ENCODE measurements at regions not wholly inside any gene's neighbourhood (a gene's known extent, or its start where the extent isn't known, plus 50 kb on each side); places are given as distances from the start of the nearest gene placed in this dataset.

- Mint-ChIP-seq H3K4me1 (no peaks in the 10 kb centered on the region), H3K27me3 (no peaks in the 10 kb centered on the region), H3K27ac (no peak overlapping the region), H3K9me3 (peaks cover 0 to under 1% of the 10 kb centered on the region in 2 donors), H3K4me3 (no peak overlapping the region)
- DNase-seq (no peak), ATAC-seq (no peak)
Measured at GRCh38 chr17:52255347-52255746, 96.8 kb upstream of the CA10 start.

GRCh38 chr17:52244689-52245088, 86.2 kb upstream of the CA10 start:
- no peaks in the 10 kb centered on the region for H3K9me3 Mint-ChIP-seq
- H3K27me3 Mint-ChIP-seq = no peaks in the 10 kb centered on the region
- H3K4me1 Mint-ChIP-seq = no peaks in the 10 kb centered on the region

GRCh38 chr17:52242268-52242667, 83.8 kb upstream of the CA10 start:
- no peak for DNase-seq
- ATAC-seq = no peak
- no peaks in the 10 kb centered on the region for H3K27me3 Mint-ChIP-seq
- no peak overlapping the region for H3K27ac Mint-ChIP-seq
- H3K4me1 Mint-ChIP-seq = no peaks in the 10 kb centered on the region
- H3K9me3 Mint-ChIP-seq = no peaks in the 10 kb centered on the region
- H3K4me3 Mint-ChIP-seq = no peak overlapping the region

More at GRCh38 chr17:52244689-52245088, 86.2 kb upstream of the CA10 start:
- DNase-seq (no peak), ATAC-seq (no peak)
- H3K4me3 Mint-ChIP-seq = no peak overlapping the region
- H3K27ac Mint-ChIP-seq = no peak overlapping the region

GRCh38 chr17:52237151-52237550, 78.6 kb upstream of the CA10 start:
- Mint-ChIP-seq H3K4me1 (no peaks in the 10 kb centered on the region), H3K4me3 (no peak overlapping the region), H3K9me3 (no peaks in the 10 kb centered on the region), H3K27ac (no peak overlapping the region), H3K27me3 (no peaks in the 10 kb centered on the region)
- no peak for DNase-seq
- no peak for ATAC-seq

DNA sequence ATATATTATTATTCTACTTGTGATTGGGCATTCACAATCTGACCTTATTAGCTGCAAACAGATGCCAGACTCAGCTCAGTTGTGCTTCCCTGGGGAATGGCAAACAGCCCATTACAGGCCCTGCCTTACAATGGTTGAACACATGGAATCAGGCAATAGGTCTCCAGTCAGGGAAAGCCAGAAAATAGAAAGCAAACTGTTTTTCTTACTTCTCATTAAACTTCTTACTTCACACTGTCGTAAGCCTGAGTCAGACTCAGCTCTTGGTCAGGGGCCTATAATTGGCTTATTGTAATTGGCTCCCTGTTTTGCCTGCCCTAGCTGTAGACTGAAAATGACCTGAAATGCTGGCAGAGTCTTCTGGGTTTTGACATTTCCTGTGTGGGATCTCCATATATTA, 77.0 kb upstream of the CA10 start:
- Mint-ChIP-seq H3K27ac (no peak overlapping the region), H3K9me3 (no peaks in the 10 kb centered on the region), H3K4me3 (no peak overlapping the region), H3K4me1 (no peaks in the 10 kb centered on the region), H3K27me3 (no peaks in the 10 kb centered on the region)
- no peak for ATAC-seq
- DNase-seq = no peak

DNA sequence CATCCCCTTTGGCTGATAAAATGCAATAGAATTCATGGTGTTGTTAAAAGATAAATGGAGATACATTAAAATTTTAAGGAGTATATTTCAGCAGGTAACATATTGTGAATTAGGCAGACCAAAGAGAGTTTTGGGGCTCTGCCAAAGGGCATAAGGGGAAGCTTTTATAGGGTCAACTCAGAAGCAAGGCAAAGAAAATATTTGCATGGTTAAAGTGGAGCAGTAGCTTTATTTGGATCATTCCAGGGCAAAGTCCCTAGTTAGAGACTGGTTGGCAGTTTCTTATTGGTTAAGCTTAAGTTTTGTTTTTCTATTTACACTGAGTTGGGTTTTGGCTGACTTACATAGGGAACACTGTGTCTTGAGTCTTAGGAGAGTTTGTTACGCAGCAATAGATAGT, 75.1 kb upstream of the CA10 start:
- Mint-ChIP-seq H3K9me3 (no peaks in the 10 kb centered on the region), H3K27ac (no peak overlapping the region), H3K4me1 (no peaks in the 10 kb centered on the region), H3K4me3 (no peak overlapping the region), H3K27me3 (peaks cover 6% of the 10 kb centered on the region)
- ATAC-seq = no peak
- DNase-seq = no peak

DNA sequence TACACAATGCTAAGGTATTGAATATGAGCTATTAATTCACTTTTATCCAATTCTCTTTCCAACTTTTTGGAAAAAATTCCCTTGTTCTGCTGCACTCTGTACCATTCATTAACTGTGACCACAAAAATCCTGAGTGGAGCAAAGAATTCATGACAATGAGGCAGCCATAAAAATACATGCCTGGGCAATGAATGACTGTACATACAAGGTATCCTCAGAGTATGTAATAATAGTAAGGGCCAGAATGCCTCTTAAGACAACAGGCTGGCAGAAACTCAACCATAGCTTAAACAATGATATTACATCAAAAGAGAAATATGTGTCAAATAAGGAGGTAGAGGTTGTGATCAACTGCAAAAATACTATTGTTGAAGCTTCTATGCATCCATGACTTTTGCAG, 74.7 kb upstream of the CA10 start:
- peaks cover 6% of the 10 kb centered on the region for H3K27me3 Mint-ChIP-seq
- DNase-seq (no peak), ATAC-seq (no peak)
- no peaks in the 10 kb centered on the region for H3K9me3 Mint-ChIP-seq
- no peak overlapping the region for H3K27ac Mint-ChIP-seq
- H3K4me1 Mint-ChIP-seq = no peaks in the 10 kb centered on the region
- no peak overlapping the region for H3K4me3 Mint-ChIP-seq

DNA sequence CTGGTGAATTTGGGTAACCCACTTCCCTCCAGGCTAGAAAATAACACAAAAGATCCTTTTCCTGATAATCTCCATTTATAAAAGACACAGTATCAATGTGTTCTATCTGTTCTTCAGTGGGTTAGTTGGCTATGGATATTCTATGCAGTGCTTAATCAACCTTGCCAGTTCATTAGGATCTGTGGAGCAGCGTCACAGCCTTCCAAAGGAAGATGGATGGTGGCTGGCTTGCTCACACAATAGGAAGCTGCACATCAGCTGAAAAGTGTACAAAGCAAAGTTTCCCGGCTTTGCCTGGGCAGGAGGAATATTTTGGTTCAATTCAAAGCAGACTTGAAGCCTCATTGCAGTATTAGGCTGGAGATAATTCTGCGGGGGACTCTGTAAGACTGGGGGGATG, 70.3 kb upstream of the CA10 start:
- no peak overlapping the region for H3K27ac Mint-ChIP-seq

GRCh38 chr17:52227926-52228325, 69.4 kb upstream of the CA10 start:
- Mint-ChIP-seq H3K4me3 (no peak overlapping the region), H3K27ac (no peak overlapping the region), H3K9me3 (no peaks in the 10 kb centered on the region), H3K4me1 (no peaks in the 10 kb centered on the region), H3K27me3 (peaks cover 6% of the 10 kb centered on the region)
- ATAC-seq (no peak), DNase-seq (no peak)

More for the DNA sequence above, 70.3 kb upstream of the CA10 start:
- ATAC-seq (no peak), DNase-seq (no peak)
- Mint-ChIP-seq H3K4me3 (no peak overlapping the region), H3K27me3 (peaks cover 6% of the 10 kb centered on the region), H3K4me1 (no peaks in the 10 kb centered on the region), H3K9me3 (no peaks in the 10 kb centered on the region)

DNA sequence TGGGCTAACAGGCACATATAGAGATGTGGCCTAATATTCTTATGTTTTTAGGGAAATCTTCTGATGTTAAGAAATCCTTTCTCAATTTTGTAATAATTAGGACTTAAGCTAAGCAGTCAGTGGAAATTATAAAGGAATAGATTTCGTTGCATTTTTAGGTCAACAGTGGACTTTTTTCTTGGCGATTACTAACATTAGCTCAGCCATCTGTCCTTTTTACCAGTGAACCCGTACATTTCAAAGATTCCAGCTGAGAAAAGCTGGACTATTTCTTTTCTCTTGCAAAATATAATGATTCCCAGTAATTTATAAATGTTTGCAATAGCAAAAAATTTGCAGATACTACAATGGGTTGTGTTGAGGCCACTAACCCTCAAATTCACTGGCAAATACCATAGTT, 54.9 kb upstream of the CA10 start:
- no peaks in the 10 kb centered on the region for H3K27me3 Mint-ChIP-seq
- peaks cover 5 to 6% of the 10 kb centered on the region in 2 donors for H3K9me3 Mint-ChIP-seq

GRCh38 chr17:52212851-52213250, 54.3 kb upstream of the CA10 start:
- ATAC-seq (no peak), DNase-seq (no peak)
- no peak overlapping the region for H3K27ac Mint-ChIP-seq
- no peaks in the 10 kb centered on the region for H3K4me1 Mint-ChIP-seq
- H3K9me3 Mint-ChIP-seq = peaks cover 5 to 6% of the 10 kb centered on the region in 2 donors
- H3K4me3 Mint-ChIP-seq = no peak overlapping the region
- no peaks in the 10 kb centered on the region for H3K27me3 Mint-ChIP-seq

More for the DNA sequence above, 54.9 kb upstream of the CA10 start:
- DNase-seq (no peak), ATAC-seq (no peak)
- no peak overlapping the region for H3K27ac Mint-ChIP-seq
- H3K4me3 Mint-ChIP-seq = no peak overlapping the region
- no peaks in the 10 kb centered on the region for H3K4me1 Mint-ChIP-seq

GRCh38 chr17:52209507-52209906, 51.0 kb upstream of the CA10 start:
- Mint-ChIP-seq H3K9me3 (peaks cover 4 to 6% of the 10 kb centered on the region in 2 donors), H3K27ac (no peak overlapping the region), H3K27me3 (no peaks in the 10 kb centered on the region), H3K4me1 (no peaks in the 10 kb centered on the region), H3K4me3 (no peak overlapping the region)
- DNase-seq = no peak
- no peak for ATAC-seq
